NCI-H748 (cell line): ENCODE measurements at regions not wholly inside any gene's neighbourhood (a gene's known extent, or its start where the extent isn't known, plus 50 kb on each side); places are given as distances from the start of the nearest gene placed in this dataset.
"Not testable (repeated sequence)": the region's sequence is repeated elsewhere in the genome, so short reads cannot be mapped to it uniquely, and the experiment has no call there.

Experiments used
- DNase-seq: peaks from one replicate; lab custom pipeline; 2025; ENCODE audit not compliant: unreplicated experiment; lab: John Stamatoyannopoulos, UW

DNA sequence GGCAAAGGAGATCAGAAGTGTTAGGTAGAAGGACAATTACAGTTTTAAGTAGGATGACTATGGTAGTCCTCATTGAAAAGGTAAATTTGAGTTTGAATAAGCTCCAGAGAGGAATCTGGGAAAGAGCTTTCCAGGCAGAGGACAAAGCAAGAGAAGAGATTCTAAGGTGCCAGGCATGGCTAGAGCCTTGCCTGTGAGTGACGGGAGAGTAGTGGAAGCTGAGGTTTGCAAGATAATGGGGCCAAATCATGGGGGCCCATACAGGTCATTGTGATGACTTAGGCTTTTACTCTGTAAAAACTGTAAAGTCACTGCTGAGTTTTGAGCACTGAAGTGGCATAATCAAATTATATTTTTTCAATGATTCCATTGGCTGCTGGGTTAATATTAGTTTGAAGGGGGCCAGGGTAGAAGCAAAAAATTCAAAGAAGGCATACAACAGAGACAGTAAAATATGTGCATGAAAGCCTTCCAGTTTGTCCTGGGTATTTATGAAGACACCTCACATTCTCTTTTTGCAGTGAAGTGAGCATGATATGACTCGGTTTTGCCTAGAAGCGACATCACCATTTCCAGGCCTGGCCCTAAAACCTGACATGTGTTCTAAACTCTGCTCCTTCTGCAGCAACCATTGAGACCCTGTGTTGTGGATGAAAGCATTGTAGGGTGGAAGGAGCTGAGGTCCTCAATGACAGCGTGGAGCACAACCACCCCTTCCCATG is 279.8 kb upstream of the TNC start:
- DNase-seq: no peak

DNA sequence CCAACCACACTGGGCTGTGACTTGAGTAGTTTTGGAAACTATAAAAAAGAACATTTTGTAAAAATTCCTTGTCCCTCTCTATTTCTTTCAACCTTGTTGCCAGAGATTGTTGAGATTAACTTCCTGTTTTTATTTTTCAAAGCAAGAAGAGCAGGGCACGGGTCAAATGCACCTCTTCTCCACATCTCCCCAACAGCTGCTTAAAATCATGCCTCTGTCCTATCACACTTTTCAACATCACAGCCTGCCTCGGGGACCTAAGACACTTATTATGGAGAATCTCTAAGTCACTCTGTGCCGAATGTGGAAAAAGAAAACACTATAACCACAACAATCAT is 280.3 kb upstream of the TNC start:
- DNase-seq: no peak

DNA sequence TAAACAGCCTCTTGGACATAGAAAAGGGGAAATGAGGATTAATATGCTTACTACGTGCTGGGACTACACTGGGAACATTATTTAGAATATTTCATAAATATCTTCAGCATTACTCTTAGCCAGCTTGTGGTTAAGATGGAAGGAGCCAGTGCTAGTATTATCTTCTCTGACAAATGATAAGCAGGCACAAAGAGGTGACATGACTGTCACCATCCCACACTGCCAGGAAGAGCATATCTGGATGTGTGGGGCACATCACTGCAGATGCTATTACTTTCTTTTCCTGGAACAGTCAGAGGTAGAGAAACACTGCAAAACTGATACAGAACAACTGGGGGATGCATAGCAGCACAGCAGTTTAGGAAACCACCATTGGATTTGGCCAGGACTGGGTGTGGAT is 281.0 kb upstream of the TNC start:
- no peak for DNase-seq

DNA sequence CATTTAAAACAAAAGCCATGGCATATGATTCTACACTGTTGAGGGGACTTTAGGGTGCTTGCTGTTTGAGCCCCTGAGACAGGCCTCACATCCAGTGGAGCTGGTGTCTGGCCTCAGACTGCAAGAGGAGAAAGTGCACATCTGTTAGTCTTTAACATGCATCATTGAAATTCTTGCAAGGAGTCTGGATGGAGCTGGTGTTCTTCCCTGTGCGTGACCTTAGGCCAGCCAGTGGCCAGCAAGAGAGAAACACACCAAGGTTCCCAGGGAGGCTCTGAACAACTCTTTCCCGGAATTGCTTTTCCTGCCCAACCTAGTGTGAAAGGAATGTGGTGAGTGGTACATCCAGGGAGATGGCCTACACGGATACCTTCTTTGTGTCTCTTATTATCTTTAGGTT is 282.8 kb upstream of the TNC start:
- DNase-seq: no peak

DNA sequence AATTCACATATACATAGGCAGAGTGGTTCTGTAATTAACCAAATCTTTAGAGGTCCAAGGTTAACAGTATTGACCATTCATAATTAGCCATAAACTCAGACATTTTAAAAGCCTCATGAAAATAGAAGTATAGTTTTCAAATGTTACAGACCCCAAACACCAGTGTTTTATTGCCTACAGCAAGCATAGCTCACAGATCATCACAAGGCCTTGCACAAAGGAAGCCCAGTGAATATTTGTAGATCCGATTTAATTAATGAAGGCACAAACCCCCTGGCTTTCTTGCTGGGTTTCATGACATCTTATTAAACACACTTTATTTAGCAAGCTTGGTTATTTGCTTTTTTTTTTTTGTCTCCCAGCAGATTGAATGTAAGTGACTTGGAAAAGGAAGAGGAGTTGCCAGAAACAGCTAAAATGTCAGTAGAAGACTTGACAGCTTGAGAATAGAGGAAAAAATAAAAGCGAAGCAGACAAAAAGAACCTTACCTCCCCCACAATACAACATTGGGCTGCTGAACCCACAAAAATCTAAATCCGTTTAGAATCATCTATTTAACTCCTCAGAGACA is 283.9 kb upstream of the TNC start:
- no peak for DNase-seq

DNA sequence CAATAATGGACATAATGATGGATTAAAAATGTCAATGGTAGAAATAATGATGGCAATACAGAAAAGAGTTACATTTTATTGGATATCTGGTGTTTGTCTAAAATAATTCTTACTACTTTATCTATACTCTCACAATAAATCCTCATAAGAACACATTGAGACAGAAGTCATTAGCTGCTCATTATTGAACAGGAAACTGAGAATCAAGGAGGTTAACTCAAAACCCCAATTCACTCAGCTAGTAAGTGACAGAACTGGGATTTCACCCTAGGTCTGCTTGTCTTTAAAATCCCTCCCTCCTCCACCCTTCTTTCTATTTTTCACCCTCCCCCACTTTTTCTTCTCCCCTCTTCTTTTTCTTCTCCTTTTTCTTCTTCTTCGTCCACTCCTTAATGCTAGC is 285.8 kb upstream of the TNC start:
- no peak for DNase-seq

DNA sequence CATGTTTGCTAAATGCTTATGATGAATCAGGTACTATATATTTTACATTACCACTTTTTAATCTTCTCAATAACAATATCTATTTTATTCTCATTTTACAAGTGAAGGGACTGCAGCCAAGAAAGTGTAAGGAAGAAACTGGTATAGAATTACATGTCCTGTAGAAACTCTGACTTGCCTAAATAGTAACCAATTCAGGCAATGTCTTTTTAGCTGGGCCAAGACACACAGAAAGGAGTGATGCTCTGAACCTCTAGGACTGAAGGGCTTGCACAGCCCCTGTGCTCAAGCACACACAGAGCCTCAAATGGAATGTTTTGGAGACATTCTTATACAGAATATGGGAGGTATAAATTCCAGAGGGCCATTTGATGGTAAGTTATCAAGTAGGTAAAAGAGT is 286.4 kb upstream of the TNC start:
- no peak for DNase-seq

DNA sequence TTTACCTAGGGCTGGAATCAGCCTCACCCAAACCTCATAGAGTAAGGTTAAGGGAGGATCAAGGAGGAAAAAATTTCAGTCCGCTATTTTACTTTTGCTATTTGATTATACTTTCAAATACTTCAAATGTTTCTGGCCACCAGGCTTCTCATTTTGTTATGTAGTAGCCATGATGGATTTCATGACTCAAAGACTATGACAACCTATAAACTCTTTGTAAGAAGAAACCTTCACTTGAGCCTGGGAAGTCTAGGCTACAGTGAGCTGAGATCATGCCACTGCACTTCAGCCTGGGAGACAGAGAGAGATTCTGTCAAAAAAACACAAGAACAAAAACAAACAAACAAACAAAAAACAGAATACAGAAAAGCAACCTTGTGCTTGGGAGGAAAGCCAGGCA is 293.6 kb upstream of the TNC start:
- DNase-seq: no peak

DNA sequence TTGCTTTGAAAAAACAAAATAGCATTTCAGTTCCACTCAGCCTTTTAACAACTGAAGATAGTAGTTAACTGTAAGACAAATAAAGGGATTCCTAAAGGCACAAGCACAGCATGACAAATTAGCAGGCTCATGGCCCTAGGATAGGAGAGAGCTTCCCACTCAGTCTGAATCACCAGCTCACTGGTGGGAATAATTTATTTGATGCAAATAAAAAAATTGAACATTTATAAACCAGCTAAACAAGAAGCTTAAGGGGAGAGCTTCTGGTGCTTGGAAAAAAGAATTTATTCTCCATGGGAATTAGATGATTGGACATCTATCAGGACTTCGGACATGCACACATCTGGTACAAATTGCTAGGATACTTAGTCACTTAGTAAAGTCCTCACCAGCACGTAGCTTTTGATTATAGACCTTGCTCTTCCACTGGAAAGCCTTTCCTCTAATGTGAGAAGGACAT is 294.1 kb upstream of the TNC start:
- no peak for DNase-seq

DNA sequence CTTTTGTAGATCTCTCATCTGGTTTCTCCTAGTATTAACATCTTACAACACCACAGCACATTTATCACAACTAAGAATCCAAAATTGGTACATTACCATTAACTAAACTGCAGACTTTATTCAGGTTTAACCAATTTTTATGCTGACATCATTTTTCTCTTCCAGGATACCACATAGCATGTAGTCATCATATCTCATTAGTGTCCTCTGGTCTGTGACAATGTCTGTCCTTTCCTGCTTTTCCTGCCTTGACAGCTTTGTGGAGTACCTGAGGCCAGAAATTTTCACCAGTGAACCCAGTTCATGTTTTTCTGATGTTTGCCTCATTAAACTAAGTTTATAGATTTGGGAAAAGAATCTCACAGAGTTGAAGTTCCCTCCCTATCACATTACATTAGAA is 294.7 kb upstream of the TNC start:
- DNase-seq: no peak

DNA sequence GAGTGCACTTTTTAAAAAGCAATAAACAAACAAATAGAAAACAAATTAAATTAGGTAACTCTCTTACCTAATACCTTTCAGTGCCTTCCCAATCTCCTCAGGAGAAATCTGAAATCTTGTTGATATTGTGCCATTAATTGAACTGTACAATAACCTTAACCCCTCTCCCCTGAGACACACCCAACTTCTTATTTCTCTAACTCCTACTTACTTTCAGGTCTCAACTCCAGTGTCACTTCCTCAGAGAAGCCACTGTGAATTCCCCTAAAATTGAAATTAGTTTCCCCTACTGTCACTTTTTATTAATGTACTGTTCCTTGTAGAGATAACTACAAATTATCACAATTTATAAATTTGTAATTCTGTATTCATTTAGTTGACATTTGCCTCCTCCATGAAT is 295.3 kb upstream of the TNC start:
- no peak for DNase-seq

DNA sequence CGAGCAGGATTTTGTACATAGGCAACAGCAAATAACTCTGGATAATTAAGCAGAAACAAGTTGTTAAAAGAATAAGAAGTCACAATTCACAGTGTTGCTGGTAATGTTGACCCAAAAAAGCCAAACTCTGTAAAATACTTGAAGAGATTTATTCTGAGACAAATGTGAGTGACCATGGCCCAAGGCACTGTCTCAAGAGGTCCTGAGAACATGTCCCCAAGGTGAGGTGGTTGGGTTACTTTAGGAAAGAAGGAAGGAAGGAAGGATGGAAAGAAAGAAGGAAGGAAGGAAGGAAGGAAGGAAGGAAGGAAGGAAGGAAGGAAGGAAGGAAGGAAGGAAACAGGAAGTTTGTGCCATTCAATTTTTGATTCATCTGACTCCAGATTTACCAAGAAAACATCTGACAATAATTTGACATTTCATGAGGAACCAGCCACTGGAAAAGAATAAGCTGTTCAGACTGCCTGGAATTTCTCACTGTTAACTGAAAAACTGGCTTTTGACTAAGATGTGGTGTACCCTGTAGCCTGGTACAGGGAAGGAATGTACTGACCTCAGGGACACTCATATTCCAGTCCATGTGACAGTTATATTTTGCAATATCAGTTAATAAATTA is 295.9 kb upstream of the TNC start:
- DNase-seq: no peak

DNA sequence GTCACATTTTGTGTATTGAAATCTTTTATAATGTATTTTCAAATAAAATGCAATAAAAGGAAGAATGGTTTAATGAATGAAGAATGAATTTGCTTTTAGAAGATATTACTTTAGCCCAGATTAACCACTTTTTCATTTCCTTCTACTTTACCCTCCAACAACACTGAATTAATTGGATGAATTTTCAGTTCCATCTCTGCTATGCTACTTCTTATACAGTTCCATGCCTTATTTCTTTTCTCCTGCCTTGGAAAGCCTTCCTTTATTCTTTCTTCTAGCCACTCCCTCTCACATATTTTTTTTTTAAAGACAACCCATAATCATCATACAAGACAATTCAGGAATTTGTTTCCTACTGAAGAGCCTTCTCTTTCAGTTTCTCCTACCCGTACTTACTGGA is 296.6 kb upstream of the TNC start:
- no peak for DNase-seq

DNA sequence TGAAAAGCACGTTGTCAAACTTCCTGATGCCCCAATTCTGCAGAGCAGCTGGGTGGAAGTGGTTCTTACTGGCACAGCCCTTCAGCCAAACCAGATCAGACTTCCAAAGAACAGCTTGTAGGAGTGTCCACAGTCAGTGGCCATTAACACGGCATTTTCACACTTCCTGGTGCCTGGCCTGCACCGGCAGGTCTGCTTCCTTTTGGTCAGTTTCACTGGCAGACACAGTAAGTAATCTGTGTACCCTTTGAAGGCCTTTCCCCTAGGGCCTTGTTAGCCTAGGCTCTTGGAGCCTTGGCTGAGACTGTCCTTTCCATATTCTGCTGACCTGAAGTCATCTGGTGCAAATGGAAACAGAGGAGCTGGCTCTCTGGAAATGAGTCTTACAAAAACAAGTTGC is 297.5 kb upstream of the TNC start:
- no peak for DNase-seq

DNA sequence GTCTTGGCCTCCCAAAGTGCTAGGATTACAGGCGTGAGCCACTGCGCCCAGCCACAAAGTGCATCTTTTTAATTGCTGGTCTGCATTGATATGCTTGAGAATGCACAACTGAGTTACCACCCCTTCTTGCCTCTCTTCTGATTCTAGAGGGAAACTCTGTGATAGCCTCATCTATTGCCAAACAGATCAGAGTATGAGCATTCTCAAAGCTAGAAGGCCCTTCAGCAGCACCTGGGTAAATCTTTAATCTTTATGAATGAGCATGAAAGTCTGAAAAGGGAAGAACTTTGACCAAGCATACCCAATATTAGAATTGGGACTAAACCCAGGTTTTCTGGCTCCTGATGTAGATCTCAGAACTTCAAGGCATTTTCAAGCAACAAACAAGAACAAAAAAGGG is 298.3 kb upstream of the TNC start:
- no peak for DNase-seq

DNA sequence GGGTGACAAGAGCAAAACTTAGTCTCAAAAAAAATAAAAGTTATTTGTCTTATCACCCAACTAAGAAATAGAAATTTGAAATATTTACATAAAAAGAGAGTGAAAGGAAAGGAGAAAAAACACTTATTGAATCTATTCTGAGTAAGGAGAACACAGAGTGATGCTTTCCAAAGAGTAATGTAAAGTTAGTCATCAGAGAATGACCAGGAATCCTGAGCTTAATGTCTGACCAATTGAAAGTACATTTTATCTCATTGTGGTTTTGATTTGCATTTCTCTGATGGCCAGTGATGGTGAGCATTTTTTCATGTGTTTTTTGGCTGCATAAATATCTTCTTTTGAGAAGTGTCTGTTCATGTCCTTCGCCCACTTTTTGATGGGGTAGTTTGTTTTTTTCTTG is 300.2 kb upstream of the TNC start:
- not testable (repeated sequence) for DNase-seq

DNA sequence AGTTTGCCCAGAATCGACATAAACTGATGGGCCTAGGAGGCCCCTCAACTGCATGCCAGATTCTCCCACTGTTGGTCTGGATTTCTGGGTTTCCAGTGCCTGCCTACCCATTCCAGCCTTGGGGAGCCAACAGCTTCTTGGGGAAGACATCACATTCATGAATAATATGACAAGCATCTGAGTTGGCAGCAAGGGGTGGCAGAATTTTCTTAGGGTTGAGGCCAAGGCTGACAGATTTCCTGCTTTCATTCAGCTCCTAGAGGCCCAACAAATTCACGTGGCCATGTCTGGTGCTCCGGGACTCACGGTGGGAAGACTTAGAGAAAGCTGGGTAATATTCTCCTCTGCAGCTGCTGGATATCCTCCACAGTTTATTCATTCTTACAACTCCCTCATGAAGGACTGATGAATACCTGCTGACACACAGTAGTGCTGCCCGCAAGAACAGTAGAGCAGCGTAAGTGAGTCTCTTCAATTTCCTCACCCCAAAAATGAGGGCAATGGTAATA is 305.0 kb upstream of the TNC start:
- DNase-seq: no peak

DNA sequence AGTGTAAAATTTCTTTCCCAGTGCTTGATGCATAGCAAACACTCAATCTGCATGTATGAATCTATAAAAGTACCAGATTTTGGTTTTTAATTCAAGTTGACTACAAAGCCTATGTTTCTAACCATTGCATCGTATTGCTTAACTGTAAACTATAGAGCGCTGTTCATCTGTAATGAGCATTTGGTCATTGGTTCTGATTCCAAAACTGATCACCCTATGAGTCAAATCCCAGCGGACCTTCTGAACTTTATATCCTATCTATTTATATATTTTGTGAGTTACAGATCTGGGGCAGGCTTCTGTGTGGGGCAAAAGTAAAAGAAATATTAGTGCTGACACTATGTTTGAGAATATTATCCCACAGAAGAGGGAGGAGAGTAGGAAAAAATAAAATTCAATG is 305.7 kb upstream of the TNC start:
- DNase-seq: no peak

DNA sequence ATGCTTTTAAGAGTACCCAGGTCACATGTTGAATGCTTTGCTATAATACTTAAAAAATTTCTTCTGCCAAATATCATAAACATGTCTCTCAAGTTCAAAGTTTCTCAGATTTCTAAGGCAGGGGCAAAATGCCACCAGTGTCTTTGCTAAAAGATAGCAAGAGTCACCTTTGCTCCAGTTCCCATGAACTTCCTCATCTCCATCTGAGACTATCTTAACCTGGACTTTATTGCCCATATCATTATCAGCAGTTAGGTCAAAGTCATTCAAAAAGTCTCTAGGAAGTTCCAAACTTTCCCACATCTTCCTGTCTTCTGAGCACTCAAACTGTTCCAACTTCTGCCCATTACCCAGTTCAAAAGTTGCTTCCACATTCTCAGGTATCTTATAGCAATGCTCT is 307.6 kb upstream of the TNC start:
- no peak for DNase-seq

DNA sequence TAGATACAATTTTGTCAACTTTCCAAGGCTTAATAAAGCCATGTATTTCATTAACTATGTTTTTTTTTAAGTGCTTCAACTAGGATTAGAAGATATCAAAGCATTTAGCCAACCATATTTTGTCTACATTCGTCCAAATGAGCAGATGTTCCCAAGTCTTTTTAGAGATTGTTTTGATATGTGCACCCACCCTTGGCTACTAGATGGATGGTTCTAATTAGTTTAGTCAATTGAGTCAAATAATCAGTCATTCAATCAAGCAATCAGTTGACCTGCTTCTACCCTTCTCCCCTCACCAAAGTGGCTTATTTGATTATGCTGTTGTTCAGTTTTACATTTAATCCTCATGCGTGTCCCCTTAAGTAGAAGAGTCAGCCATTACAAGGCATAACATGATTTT is 319.5 kb upstream of the TNC start:
- no peak for DNase-seq

DNA sequence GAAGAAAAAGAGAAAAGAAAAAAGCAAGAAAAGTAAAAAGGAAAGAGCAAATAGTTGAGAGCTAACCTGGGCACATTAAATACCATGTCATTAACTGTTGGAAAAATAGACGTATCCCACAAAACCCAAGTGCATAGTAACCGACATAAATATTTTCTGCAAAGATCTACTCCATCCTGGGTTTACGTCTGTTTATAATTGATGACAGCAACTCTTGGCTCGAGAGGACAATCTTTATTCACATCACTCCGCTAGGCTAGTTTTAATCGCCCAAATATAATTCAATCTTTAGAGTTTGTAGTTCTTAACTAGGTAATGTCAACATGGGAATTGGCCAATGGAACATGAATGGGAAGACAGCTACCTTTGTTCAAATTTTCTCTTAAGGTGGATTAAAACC is 321.7 kb upstream of the TNC start:
- no peak for DNase-seq

DNA sequence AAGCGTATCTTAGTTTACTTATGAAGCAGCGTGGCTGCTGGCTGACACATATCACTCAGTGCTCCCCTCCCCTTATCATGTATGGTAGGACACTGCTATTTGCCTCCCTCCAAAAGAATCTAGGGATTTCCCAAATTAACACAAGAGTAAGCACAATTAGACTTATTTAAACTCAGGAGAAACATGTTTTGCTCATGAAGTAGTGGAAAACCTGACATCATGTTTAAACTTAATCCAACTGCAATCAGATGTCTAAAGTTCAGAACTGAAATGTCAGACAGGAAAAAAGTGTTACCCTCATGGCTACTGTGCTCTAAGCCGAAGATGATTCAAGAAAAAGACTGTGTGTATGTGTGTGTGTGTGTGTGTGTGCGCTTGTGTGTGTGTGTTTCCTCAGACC is 324.1 kb upstream of the TNC start:
- DNase-seq: no peak

DNA sequence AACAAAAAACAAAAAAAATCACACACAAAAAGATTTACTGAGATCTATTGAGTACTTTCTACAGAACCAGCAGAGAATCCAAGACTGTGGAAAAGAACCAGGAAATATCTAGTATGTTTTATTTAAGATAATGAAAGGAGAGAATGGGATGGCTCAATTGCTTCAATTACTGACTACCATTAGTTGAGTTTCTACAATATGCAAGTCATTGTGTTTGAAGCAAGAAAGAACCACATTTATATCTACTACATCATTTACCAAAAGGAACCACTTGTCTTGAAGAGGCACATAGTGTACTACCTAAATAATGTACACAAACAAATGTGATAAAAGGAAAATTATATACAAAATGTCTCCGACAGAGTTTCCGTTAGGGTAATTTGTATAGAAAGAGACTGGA is 325.9 kb upstream of the TNC start:
- no peak for DNase-seq
